ENCODE measurements at regions not wholly inside any gene's neighbourhood (a gene's known extent, or its start where the extent isn't known, plus 50 kb on each side); places are given as distances from the start of the nearest gene placed in this dataset.

GRCh38 chr16:79698341-79698753 lies 97.8 kb upstream of the MAF start:
- no peaks in the 10 kb centered on the region for H3K36me3 Mint-ChIP-seq (ENCODE audit: unreplicated experiment)
- H3K9me3 Mint-ChIP-seq (ENCODE audit: unreplicated experiment), result peaks cover 11% of the 10 kb centered on the region
- no peak overlapping the region for H3K4me3 Mint-ChIP-seq (ENCODE audit: unreplicated experiment)
- H3K27me3 Mint-ChIP-seq (ENCODE audit: unreplicated experiment), result no peaks in the 10 kb centered on the region
- H3K27ac Mint-ChIP-seq (ENCODE audit: unreplicated experiment), result peak overlapping the region; percentile 52
- no peak for TF ChIP-seq CTCF (IDR thresholded peaks at IDR 0.05)
- no peak for DNase-seq (ENCODE audit: extremely low spot score, unreplicated experiment)
- peaks cover 21% of the 10 kb centered on the region for H3K4me1 Mint-ChIP-seq (ENCODE audit: unreplicated experiment)

GRCh38 chr16:79697562-79698112 lies 97.1 kb upstream of the MAF start:
- H3K4me1 Mint-ChIP-seq (ENCODE audit: unreplicated experiment), result peaks cover 15% of the 10 kb centered on the region
- peak overlapping the region; percentile 52 for H3K27ac Mint-ChIP-seq (ENCODE audit: unreplicated experiment)
- H3K27me3 Mint-ChIP-seq (ENCODE audit: unreplicated experiment), result no peaks in the 10 kb centered on the region
- H3K4me3 Mint-ChIP-seq (ENCODE audit: unreplicated experiment), result no peak overlapping the region
- no peak for TF ChIP-seq CTCF (IDR thresholded peaks at IDR 0.05)
- no peaks in the 10 kb centered on the region for H3K36me3 Mint-ChIP-seq (ENCODE audit: unreplicated experiment)
- H3K9me3 Mint-ChIP-seq (ENCODE audit: unreplicated experiment), result peaks cover 13% of the 10 kb centered on the region
- no peak for DNase-seq (ENCODE audit: extremely low spot score, unreplicated experiment)

- no peak for TF ChIP-seq CTCF (IDR thresholded peaks at IDR 0.05)
- no peak overlapping the region for H3K4me3 Mint-ChIP-seq (ENCODE audit: unreplicated experiment)
- H3K27me3 Mint-ChIP-seq (ENCODE audit: unreplicated experiment), result no peaks in the 10 kb centered on the region
- no peak for DNase-seq (ENCODE audit: extremely low spot score, unreplicated experiment)
- H3K9me3 Mint-ChIP-seq (ENCODE audit: unreplicated experiment), result peaks cover 13% of the 10 kb centered on the region
- no peaks in the 10 kb centered on the region for H3K36me3 Mint-ChIP-seq (ENCODE audit: unreplicated experiment)
- H3K4me1 Mint-ChIP-seq (ENCODE audit: unreplicated experiment), result peaks cover 35% of the 10 kb centered on the region
- H3K27ac Mint-ChIP-seq (ENCODE audit: unreplicated experiment), result peak overlapping the region; percentile 80
Observed at GRCh38 chr16:79691007-79691406, 90.5 kb upstream of the MAF start.

GRCh38 chr16:79690159-79690558 lies 89.6 kb upstream of the MAF start:
- H3K36me3 Mint-ChIP-seq (ENCODE audit: unreplicated experiment), result no peaks in the 10 kb centered on the region
- no peak for DNase-seq (ENCODE audit: extremely low spot score, unreplicated experiment)
- no peak for TF ChIP-seq CTCF (IDR thresholded peaks at IDR 0.05)
- no peak overlapping the region for H3K4me3 Mint-ChIP-seq (ENCODE audit: unreplicated experiment)
- no peak overlapping the region for H3K27ac Mint-ChIP-seq (ENCODE audit: unreplicated experiment)
- no peaks in the 10 kb centered on the region for H3K27me3 Mint-ChIP-seq (ENCODE audit: unreplicated experiment)
- peaks cover 13% of the 10 kb centered on the region for H3K9me3 Mint-ChIP-seq (ENCODE audit: unreplicated experiment)
- H3K4me1 Mint-ChIP-seq (ENCODE audit: unreplicated experiment), result peaks cover 35% of the 10 kb centered on the region

GRCh38 chr16:79687249-79688130 lies 87.0 kb upstream of the MAF start:
- Mint-ChIP-seq H3K27me3 (ENCODE audit: unreplicated experiment) (no peaks in the 10 kb centered on the region), H3K4me3 (ENCODE audit: unreplicated experiment) (no peak overlapping the region), H3K27ac (ENCODE audit: unreplicated experiment) (peak overlapping the region; percentile 80), H3K4me1 (ENCODE audit: unreplicated experiment) (peaks cover 35% of the 10 kb centered on the region), H3K36me3 (ENCODE audit: unreplicated experiment) (no peaks in the 10 kb centered on the region), H3K9me3 (ENCODE audit: unreplicated experiment) (no peaks in the 10 kb centered on the region)
- no peak for TF ChIP-seq CTCF (IDR thresholded peaks at IDR 0.05)
- DNase-seq (ENCODE audit: extremely low spot score, unreplicated experiment), result no peak

All from osteocyte (in vitro differentiated cells).